ENCODE measurements at regions not wholly inside any gene's neighbourhood (a gene's known extent, or its start where the extent isn't known, plus 50 kb on each side); places are given as distances from the start of the nearest gene placed in this dataset.
"Not testable (repeated sequence)": the region's sequence is repeated elsewhere in the genome, so short reads cannot be mapped to it uniquely, and the experiment has no call there.

DNA sequence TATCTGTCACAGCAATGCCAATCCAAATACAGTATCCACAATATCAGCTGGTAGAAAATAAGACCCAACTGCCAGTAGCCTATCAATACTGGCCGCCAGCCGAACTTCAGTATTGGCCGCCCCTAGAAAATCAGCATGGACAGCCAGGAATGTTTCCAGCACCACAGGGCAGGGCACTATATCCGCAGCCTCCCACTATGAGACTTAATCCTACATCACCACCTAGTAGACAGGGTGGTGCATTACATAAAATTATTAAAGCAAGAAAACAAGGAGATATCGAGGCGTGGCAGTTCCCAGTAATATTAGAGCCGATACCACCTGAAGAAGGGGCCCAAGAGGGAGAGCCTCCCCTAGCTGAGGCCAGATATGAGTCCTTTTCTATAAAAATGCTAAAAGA is 111.3 kb downstream of the ZNF486 start:
- POLR2A ChIA-PET: no interaction called here
- DNase-seq (ENCODE audit: low read depth in 1 of 2, low spot score in 1 of 2) (no peak), ATAC-seq (no peak), FAIRE-seq (no peak)
- Histone ChIP-seq H3K4me3 (no peak overlapping the region), H3K4me1 (no peaks in the 10 kb centered on the region), H3K9me3 (no peaks in the 10 kb centered on the region), H3K27ac (no peak overlapping the region), H3K4me2 (no peak overlapping the region)
- CTCF ChIA-PET: no interaction called here
- WGBS (ENCODE audit: missing lambda C conversion rate): 8% methylated on average over 7 of the region's 7 CpGs
- TF ChIP-seq RARB (CRISPR knock-in tag; IDR thresholded peaks at IDR 0.05): no peak
- no peak for TF ChIP-seq FOXS1 (CRISPR knock-in tag; IDR thresholded peaks at IDR 0.05)
- TF ChIP-seq RCOR1 (IDR thresholded peaks at IDR 0.05; ENCODE audit: low read depth, low read length): no peak
- no peak for TF ChIP-seq HMGXB4 (CRISPR knock-in tag; IDR thresholded peaks at IDR 0.05; ENCODE audit: borderline replicate concordance)
- TF ChIP-seq MAFK (IDR thresholded peaks at IDR 0.05; ENCODE audit: partially characterized antibody): no peak
- TF ChIP-seq HDAC2 (IDR thresholded peaks at IDR 0.05): no peak
- no peak for TF ChIP-seq ZFP36 (IDR thresholded peaks at IDR 0.05; ENCODE audit: borderline replicate concordance, partially characterized antibody)
- no peak for TF ChIP-seq EP300 (IDR thresholded peaks at IDR 0.05)
- TF ChIP-seq, protein P1, sequence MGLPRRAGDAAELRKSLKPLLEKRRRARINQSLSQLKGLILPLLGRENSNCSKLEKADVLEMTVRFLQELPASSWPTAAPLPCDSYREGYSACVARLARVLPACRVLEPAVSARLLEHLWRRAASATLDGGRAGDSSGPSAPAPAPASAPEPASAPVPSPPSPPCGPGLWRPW (IDR thresholded peaks at IDR 0.05): no peak

DNA sequence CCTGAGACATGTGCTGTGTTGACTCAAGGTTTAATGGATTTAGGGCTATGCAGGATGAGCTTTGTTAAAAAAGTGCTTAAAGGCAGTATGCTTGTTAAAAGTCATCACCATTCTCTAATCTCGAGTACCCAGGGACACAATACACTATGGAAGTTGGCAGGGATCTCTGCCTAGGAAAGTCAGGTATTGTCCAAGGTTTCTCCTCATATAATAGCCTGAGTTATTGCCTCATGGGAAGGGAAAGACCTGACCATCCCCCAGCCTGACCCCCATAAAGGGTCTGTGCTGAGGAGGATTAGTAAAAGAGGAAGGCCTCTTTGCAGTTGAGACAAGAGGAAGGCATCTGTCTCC is 109.7 kb downstream of the ZNF486 start:
- POLR2A ChIA-PET; DNase-seq (ENCODE audit: low read depth in 1 of 2, low spot score in 1 of 2); H3K4me3 ChIP-seq; FAIRE-seq; H3K4me2 ChIP-seq; H3K9me3 ChIP-seq; H3K27ac ChIP-seq; H3K4me1 ChIP-seq; ATAC-seq: not testable (repeated sequence)
- CTCF ChIA-PET: interaction anchor here (0.6 kb wide), 1 partner anchor 86 kb away, joined by 3 read pairs; no protein-coding TSS in a partner anchor
- 0% methylated on average over 1 of the region's 1 CpG for WGBS (ENCODE audit: missing lambda C conversion rate)

DNA sequence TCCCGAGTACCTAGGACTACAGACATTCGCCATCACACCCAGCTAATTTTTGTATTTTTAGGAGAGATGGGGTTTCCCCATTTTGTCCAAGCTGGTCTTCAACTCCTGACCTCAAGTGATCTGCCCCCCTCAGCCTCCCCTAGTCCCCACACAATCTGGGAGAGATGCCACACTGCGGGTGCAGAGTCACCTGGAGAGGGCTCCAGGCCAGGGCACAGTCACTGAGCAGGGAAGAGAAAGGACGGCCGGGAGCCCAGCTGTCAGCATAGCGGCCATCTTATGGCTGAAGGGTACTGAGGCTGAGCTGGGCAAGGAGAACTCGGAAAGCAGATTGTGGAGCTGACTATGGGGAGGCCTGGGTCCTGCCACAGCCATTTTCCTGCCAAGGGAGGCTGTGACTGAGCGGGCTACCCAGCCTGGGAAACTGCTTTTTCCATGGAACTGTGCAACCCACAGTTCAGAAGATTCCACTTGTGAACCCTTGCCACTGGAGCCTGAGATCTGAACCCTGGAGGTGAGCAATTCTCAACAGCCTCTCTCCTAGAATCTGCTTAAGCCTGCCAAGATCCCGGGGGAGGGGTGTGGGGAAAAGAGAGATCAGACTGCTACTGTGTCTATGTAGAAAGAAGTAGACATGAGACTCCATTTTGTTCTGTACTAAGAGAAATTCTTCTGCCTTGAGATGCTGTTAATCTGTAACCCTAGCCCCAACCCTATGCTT is 109.2 kb downstream of the ZNF486 start:
- POLR2A ChIA-PET: no interaction called here
- TF ChIP-seq HDAC2 (IDR thresholded peaks at IDR 0.05): no peak
- TF ChIP-seq CHD4 (IDR thresholded peaks at IDR 0.05; ENCODE audit: borderline replicate concordance): no peak
- Histone ChIP-seq H3K4me1 (no peaks in the 10 kb centered on the region), H3K27ac (no peak overlapping the region), H3K4me2 (no peak overlapping the region), H3K9me3 (no peaks in the 10 kb centered on the region), H3K4me3 (no peak overlapping the region)
- CTCF ChIA-PET: interaction anchor here (0.6 kb wide), 1 partner anchor 87 kb away, joined by 3 read pairs; no protein-coding TSS in a partner anchor
- ATAC-seq (no peak), DNase-seq (ENCODE audit: low read depth in 1 of 2, low spot score in 1 of 2) (no peak), FAIRE-seq (no peak)
- WGBS (ENCODE audit: missing lambda C conversion rate): 0% methylated on average over 3 of the region's 9 CpGs

DNA sequence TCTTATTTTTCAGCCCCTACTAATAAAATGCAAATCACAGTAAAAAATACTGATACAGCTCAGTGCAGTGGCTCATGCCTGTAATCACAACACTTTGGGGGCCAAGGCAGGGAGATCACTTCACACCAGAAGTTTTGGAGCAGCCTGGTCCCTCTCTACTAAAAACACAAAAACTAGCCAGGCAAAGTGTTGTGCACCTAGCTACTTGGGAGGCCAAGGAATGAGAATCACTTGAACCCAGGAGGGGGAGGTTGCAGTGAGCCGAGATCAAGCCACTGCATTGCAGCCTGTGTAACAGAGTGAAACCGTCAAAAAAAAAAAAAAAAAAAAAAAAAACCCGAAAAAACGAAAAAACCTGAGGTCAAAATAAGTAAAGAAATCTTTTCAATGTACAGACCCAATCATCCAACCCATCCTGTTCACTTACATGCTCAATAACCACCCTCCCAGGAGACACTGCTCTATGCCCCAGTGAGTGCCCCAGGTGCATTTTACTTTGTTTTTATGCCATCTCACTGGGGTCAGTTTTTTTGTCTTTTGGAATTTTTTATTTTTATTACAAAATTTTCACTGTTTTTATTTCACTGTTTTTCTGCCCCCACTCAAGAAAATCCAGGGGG is 107.0 kb downstream of the ZNF486 start:
- no peaks in the 10 kb centered on the region for H3K4me1 ChIP-seq
- H3K4me3 ChIP-seq: no peak overlapping the region
- H3K9me3 ChIP-seq: no peaks in the 10 kb centered on the region
- ATAC-seq (no peak), DNase-seq (ENCODE audit: low read depth in 1 of 2, low spot score in 1 of 2) (no peak), FAIRE-seq (no peak)
- H3K4me2 ChIP-seq: no peak overlapping the region
- WGBS (ENCODE audit: missing lambda C conversion rate): 0% methylated on average over 4 of the region's 4 CpGs
- TF ChIP-seq BHLHE40 (IDR thresholded peaks at IDR 0.05; ENCODE audit: low read depth, low read length) (no peak), POLR2A (IDR thresholded peaks at IDR 0.05; ENCODE audit: low read length) (no peak), KDM1A (IDR thresholded peaks at IDR 0.05; ENCODE audit: low read depth) (no peak)
- H3K27ac ChIP-seq: no peak overlapping the region
- CTCF ChIA-PET: no interaction called here
- POLR2A ChIA-PET: no interaction called here

GRCh38 chr19:20273376-20273775 is 106.4 kb downstream of the ZNF486 start:
- ChIA-PET POLR2A (no interaction called here), CTCF (no interaction called here)
- Histone ChIP-seq H3K9me3 (no peaks in the 10 kb centered on the region), H3K4me3 (no peak overlapping the region), H3K27ac (no peak overlapping the region), H3K4me1 (no peaks in the 10 kb centered on the region), H3K4me2 (no peak overlapping the region)
- 5% methylated on average over 3 of the region's 3 CpGs for WGBS (ENCODE audit: missing lambda C conversion rate)
- no peak for DNase-seq (ENCODE audit: low read depth in 1 of 2, low spot score in 1 of 2)
- TF ChIP-seq NR3C1 (IDR thresholded peaks at IDR 0.05) (no peak), JUNB (IDR thresholded peaks at IDR 0.05) (no peak), JUN (IDR thresholded peaks at IDR 0.05) (no peak), PHF8 (IDR thresholded peaks at IDR 0.05; ENCODE audit: borderline replicate concordance, low read depth) (no peak), CBX8 (IDR thresholded peaks at IDR 0.05) (no peak), ZSCAN20 (CRISPR knock-in tag; IDR thresholded peaks at IDR 0.05) (no peak), ELK1 (IDR thresholded peaks at IDR 0.05; ENCODE audit: low read depth, low read length) (no peak), CEBPB (IDR thresholded peaks at IDR 0.05) (no peak)
- TF ChIP-seq, protein P2, sequence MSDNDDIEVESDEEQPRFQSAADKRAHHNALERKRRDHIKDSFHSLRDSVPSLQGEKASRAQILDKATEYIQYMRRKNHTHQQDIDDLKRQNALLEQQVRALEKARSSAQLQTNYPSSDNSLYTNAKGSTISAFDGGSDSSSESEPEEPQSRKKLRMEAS (IDR thresholded peaks at IDR 0.05): no peak
- TF ChIP-seq, protein P1 (IDR thresholded peaks at IDR 0.05): no peak
- FAIRE-seq: no peak
- no peak for ATAC-seq

DNA sequence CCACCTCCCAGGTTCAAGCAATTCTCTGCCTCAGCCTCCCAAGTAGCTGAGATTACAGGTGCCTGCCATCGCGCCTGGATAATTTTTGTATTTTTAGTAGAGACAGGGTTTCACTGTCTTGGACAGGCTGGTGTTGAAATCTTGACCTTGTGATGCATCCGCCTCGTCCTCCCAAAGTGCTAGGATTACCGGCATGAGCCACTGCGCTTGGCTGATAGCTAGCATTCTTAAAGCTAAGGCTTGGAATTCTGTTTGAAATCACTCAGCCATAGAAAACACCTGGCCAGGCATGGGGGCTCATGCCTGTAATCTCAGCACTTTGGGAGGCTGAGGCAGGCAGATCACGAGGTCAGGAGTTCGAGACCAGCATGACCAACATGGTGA is 105.6 kb downstream of the ZNF486 start:
- CTCF ChIA-PET: not testable (repeated sequence)
- WGBS (ENCODE audit: missing lambda C conversion rate): 51% methylated on average over 8 of the region's 8 CpGs

More for the DNA sequence above, 105.6 kb downstream of the ZNF486 start:
- H3K4me1 ChIP-seq; H3K27ac ChIP-seq; H3K4me3 ChIP-seq; H3K4me2 ChIP-seq; ATAC-seq; POLR2A ChIA-PET; FAIRE-seq; DNase-seq (ENCODE audit: low read depth in 1 of 2, low spot score in 1 of 2); H3K9me3 ChIP-seq: not testable (repeated sequence)
